GM12878 (cell line): ENCODE measurements at regions not wholly inside any gene's neighbourhood (a gene's known extent, or its start where the extent isn't known, plus 50 kb on each side); places are given as distances from the start of the nearest gene placed in this dataset.

Experiments used
- ATAC-seq: fragments of 200-7000 bp; cut with Tn5 transposase; 3 replicates; pipeline ENCODE4 v1.9.1; 2020; ENCODE audit warnings: mild to moderate bottlenecking, moderate library complexity
- BruUV-seq: library from RNA; stranded (reverse); fragments of 400-500 nt; replicated peaks from 2 replicates; lab custom pipeline; 2021; lab: Mats Ljungman, UMichigan
- CTCF ChIA-PET: fragments of 300-600 bp; sonication (Branson Sonifier 250); formaldehyde crosslinking; extraction: SDS; loops from one replicate; lab custom pipeline; 2021; ENCODE audit warnings: inconsistent platforms; lab: Yijun Ruan, JAX
- POLR2A ChIA-PET: fragments of 350-600 bp; formaldehyde crosslinking; extraction: SDS; loops from one replicate; lab custom pipeline; 2021; ENCODE audit warnings: inconsistent platforms; lab: Charles Lee
- RAD21 ChIA-PET: fragments of 300-600 bp; sonication (Branson Sonifier 250); formaldehyde crosslinking; loops from one replicate; lab custom pipeline; 2023; ENCODE audit warnings: antibody characterized with exemption; ENCODE audit not compliant: unreplicated experiment; lab: Charles Lee
- SMC1A ChIA-PET: fragments of 300-600 bp; sonication (Branson Sonifier 250); formaldehyde crosslinking; loops from one replicate; lab custom pipeline; 2023; ENCODE audit not compliant: unreplicated experiment, uncharacterized antibody; lab: Charles Lee
- DNase-seq: peaks from one replicate; pipeline ENCODE4 v3.0.0-alpha.2; 2011; ENCODE audit warnings: low read depth, low spot score
- FAIRE-seq: peaks from 3 replicates; lab custom pipeline; 2011; peaks lifted over from hg19 to GRCh38; lab: Jason Lieb, UNC
- H2AFZ ChIP-seq: 2 replicates; pipeline ENCODE4 v1.6.0; 2011; ENCODE audit warnings: low read depth, low read length, control low read depth; ENCODE audit not compliant: control insufficient read depth
- H3K27ac ChIP-seq: 2 replicates; pipeline ENCODE4 v1.5.1; 2011; ENCODE audit warnings: control low read depth; ENCODE audit not compliant: control insufficient read depth, insufficient read depth
- H3K27me3 ChIP-seq, 2 experiments: replicated peaks in 1 of 2; 2 replicates each; pipeline versions ENCODE4 v1.6.0 to v1.6.1; 2011; ENCODE audit warnings: low read length in 1 of 2; ENCODE audit not compliant: control insufficient read depth in 2 of 2, insufficient read depth in 2 of 2
- H3K36me3 ChIP-seq, 2 experiments: 2 replicates each; pipeline ENCODE4 v1.5.1; 2011; ENCODE audit warnings: low read length in 1 of 2; ENCODE audit not compliant: control insufficient read depth in 2 of 2, insufficient read depth in 2 of 2
- H3K4me1 ChIP-seq: 2 replicates; pipeline ENCODE4 v1.6.1; 2011; ENCODE audit warnings: mild to moderate bottlenecking, low read length, moderate library complexity, mixed read lengths; ENCODE audit not compliant: control insufficient read depth, insufficient read depth
- H3K4me2 ChIP-seq: 2 replicates; pipeline ENCODE4 v1.6.0; 2011; ENCODE audit warnings: control low read depth; ENCODE audit not compliant: control insufficient read depth, insufficient read depth
- H3K4me3 ChIP-seq: fragments of 200-600 bp; sonication (generic); 2 replicates; pipeline ENCODE4 v1.5.1; 2016
- H3K79me2 ChIP-seq: 2 replicates; pipeline ENCODE4 v1.6.0; 2011; ENCODE audit warnings: low read length; ENCODE audit not compliant: control insufficient read depth, insufficient read depth
- H3K9ac ChIP-seq: 2 replicates; pipeline ENCODE4 v1.8.0; 2011; ENCODE audit warnings: low read length, control low read depth, mixed read lengths; ENCODE audit not compliant: control insufficient read depth, insufficient read depth
- H3K9me3 ChIP-seq: replicated peaks from 3 replicates; pipeline ENCODE4 v1.5.1; 2011; ENCODE audit warnings: mild to moderate bottlenecking, low read length; ENCODE audit not compliant: control insufficient read depth, insufficient read depth
- H4K20me1 ChIP-seq: 2 replicates; pipeline ENCODE4 v1.6.0; 2011; ENCODE audit not compliant: control insufficient read depth, insufficient read depth
- ATF3 ChIP-seq: IDR thresholded peaks from 2 replicates; pipeline ENCODE4 v1.6.1; 2011; ENCODE audit warnings: low read depth, mild to moderate bottlenecking, low read length, moderate library complexity, borderline replicate concordance; ENCODE audit errors: extremely low read depth
- CHD2 ChIP-seq: IDR thresholded peaks from 2 replicates; pipeline ENCODE4 v1.6.1; 2011; ENCODE audit warnings: low read depth, low read length, improper control_type of control experiment, borderline replicate concordance
- CTCF ChIP-seq, 3 experiments: IDR thresholded peaks in 2 of 3; conservative IDR thresholded peaks in 1 of 3; 2 replicates each; pipeline ENCODE4 v1.5.1; 2011; ENCODE audit warnings: low read depth in 3 of 3, low read length in 3 of 3, mild to moderate bottlenecking in 3 of 3, control low read depth in 2 of 3, moderate library complexity in 2 of 3, inconsistent platforms in 1 of 3, mixed read lengths in 1 of 3; ENCODE audit not compliant: control insufficient read depth in 2 of 3, insufficient read depth in 1 of 3; ENCODE audit errors: extremely low read depth in 1 of 3
- KAT2A ChIP-seq: conservative IDR thresholded peaks from 2 replicates; pipeline ENCODE4 v1.6.1; 2011; ENCODE audit warnings: low read depth, low read length; ENCODE audit not compliant: control insufficient read depth
- KDM1A ChIP-seq: fragments of 200-600 bp; sonication (generic); IDR thresholded peaks from 2 replicates; pipeline ENCODE4 v1.6.1; 2016; ENCODE audit warnings: borderline replicate concordance
- MYB ChIP-seq: fragments of 150-350 bp; IDR thresholded peaks from 2 replicates; pipeline ENCODE4 v1.6.1; 2014; ENCODE audit warnings: mild to moderate bottlenecking, low read depth, low read length, borderline replicate concordance
- NFIC ChIP-seq: IDR thresholded peaks from 2 replicates; pipeline ENCODE4 v1.6.1; 2012; ENCODE audit warnings: low read depth, mild to moderate bottlenecking, inconsistent platforms, low read length, moderate library complexity
- NFYA ChIP-seq: IDR thresholded peaks from 2 replicates; pipeline ENCODE4 v1.6.1; 2011; ENCODE audit warnings: low read depth, mild to moderate bottlenecking, low read length, improper control_type of control experiment, borderline replicate concordance
- SIX5 ChIP-seq: IDR thresholded peaks from 2 replicates; pipeline ENCODE4 v1.6.1; 2011; ENCODE audit warnings: mild to moderate bottlenecking, low read depth, low read length, moderate library complexity; ENCODE audit not compliant: severe bottlenecking
- ZBTB40 ChIP-seq: fragments of 450-650 bp; IDR thresholded peaks from 2 replicates; pipeline ENCODE4 v1.6.1; 2016; ENCODE audit warnings: mild to moderate bottlenecking, moderate library complexity, borderline replicate concordance
- WGBS: methylation state at CpG from one replicate; pipeline ENCODE4 v1.1.6; 2016; ENCODE audit warnings: low lambda C conversion rate; ENCODE audit not compliant: insufficient replicate concordance, insufficient coverage; ENCODE audit errors: missing lambda C conversion rate; 5-methylcytosine and 5-hydroxymethylcytosine counted together
- in situ Hi-C: fragments of 300-500 bp; cut with MboI; formaldehyde crosslinking; loops from 9 replicates; pipeline ENCODE4 v1.14.3; 2018; ENCODE audit warnings: mixed read lengths
- intact Hi-C: fragments of 100-400 bp; cut with micrococcal nuclease; formaldehyde crosslinking; loops from one replicate; pipeline ENCODE4 v1.14.2; 2022; ENCODE audit not compliant: unreplicated experiment
- TF ChIP-seq, protein P1 (sequence below): fragments of 450-650 bp; IDR thresholded peaks from 2 replicates; pipeline ENCODE4 v1.6.1; 2016; ENCODE audit warnings: mild to moderate bottlenecking
- TF ChIP-seq, protein P2 (sequence below): IDR thresholded peaks from 2 replicates; pipeline ENCODE4 v1.6.1; 2012; ENCODE audit warnings: low read length, inconsistent platforms

- 30% methylated on average over 3 of the region's 3 CpGs for WGBS
- BruUV-seq = no TSS peak
- in situ Hi-C loops = no loop called here
- no peak for TF ChIP-seq ATF3
- no peak for TF ChIP-seq NFYA
- TF ChIP-seq CTCF (IDR thresholded peaks at IDR 0.05 in 2 of 3, conservative IDR thresholded peaks at IDR 0.05 in 1 of 3; ENCODE audit: control insufficient read depth in 2 of 3, extremely low read depth in 1 of 3, insufficient read depth in 1 of 3, low read depth in 3 of 3, low read length in 3 of 3) = no peak
- TF ChIP-seq SIX5 = no peak
- no peak for TF ChIP-seq NFIC
- no peak for TF ChIP-seq CHD2
- TF ChIP-seq KAT2A = no peak
- TF ChIP-seq, protein P1, sequence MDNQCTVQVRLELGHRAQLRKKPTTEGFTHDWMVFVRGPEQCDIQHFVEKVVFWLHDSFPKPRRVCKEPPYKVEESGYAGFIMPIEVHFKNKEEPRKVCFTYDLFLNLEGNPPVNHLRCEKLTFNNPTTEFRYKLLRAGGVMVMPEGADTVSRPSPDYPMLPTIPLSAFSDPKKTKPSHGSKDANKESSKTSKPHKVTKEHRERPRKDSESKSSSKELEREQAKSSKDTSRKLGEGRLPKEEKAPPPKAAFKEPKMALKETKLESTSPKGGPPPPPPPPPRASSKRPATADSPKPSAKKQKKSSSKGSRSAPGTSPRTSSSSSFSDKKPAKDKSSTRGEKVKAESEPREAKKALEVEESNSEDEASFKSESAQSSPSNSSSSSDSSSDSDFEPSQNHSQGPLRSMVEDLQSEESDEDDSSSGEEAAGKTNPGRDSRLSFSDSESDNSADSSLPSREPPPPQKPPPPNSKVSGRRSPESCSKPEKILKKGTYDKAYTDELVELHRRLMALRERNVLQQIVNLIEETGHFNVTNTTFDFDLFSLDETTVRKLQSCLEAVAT = no peak
- no peak for TF ChIP-seq KDM1A
- TF ChIP-seq ZBTB40 = no peak
- TF ChIP-seq MYB = no peak
- TF ChIP-seq, protein P2, sequence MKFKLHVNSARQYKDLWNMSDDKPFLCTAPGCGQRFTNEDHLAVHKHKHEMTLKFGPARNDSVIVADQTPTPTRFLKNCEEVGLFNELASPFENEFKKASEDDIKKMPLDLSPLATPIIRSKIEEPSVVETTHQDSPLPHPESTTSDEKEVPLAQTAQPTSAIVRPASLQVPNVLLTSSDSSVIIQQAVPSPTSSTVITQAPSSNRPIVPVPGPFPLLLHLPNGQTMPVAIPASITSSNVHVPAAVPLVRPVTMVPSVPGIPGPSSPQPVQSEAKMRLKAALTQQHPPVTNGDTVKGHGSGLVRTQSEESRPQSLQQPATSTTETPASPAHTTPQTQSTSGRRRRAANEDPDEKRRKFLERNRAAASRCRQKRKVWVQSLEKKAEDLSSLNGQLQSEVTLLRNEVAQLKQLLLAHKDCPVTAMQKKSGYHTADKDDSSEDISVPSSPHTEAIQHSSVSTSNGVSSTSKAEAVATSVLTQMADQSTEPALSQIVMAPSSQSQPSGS = no peak
Measured at GRCh38 chr5:27608992-27609391, 570.6 kb upstream of the CDH9 start.

More at GRCh38 chr5:27608992-27609391, 570.6 kb upstream of the CDH9 start:
- no peaks in the 10 kb centered on the region for H3K27me3 ChIP-seq
- ATAC-seq = no peak
- no peaks in the 10 kb centered on the region for H3K79me2 ChIP-seq
- no peaks in the 10 kb centered on the region for H4K20me1 ChIP-seq
- SMC1A ChIA-PET = no interaction called here
- CTCF ChIA-PET = no interaction called here
- no peaks in the 10 kb centered on the region for H3K9me3 ChIP-seq
- H3K9ac ChIP-seq = no peak overlapping the region
- no peak overlapping the region for H3K4me2 ChIP-seq
- RAD21 ChIA-PET = no interaction called here
- no peak overlapping the region for H2AFZ ChIP-seq
- H3K4me3 ChIP-seq = no peak overlapping the region
- POLR2A ChIA-PET = no interaction called here
- no peak for FAIRE-seq
- DNase-seq = no peak
- intact Hi-C loops = no loop called here
- H3K4me1 ChIP-seq = no peaks in the 10 kb centered on the region
- no peaks in the 10 kb centered on the region for H3K36me3 ChIP-seq
- no peak overlapping the region for H3K27ac ChIP-seq
